Calu3 (cell line): ENCODE measurements at regions not wholly inside any gene's neighbourhood (a gene's known extent, or its start where the extent isn't known, plus 50 kb on each side); places are given as distances from the start of the nearest gene placed in this dataset.

Experiments used
- BruUV-seq: library from RNA; stranded (reverse); fragments of 400-500 nt; replicated peaks from 2 replicates; lab custom pipeline; 2021; lab: Mats Ljungman, UMichigan
- CTCF ChIA-PET: fragments of 300-600 bp; sonication (Branson Sonifier 250); formaldehyde crosslinking; loops from one replicate; lab custom pipeline; 2022; ENCODE audit warnings: antibody characterized with exemption; lab: Charles Lee
- DNase-seq: peaks from one replicate; pipeline ENCODE4 v3.0.0; 2022
- H3K27ac Mint-ChIP-seq: one replicate; pipeline ENCODE4 v1.8.0; 2022; ENCODE audit warnings: mixed read lengths; ENCODE audit not compliant: unreplicated experiment
- H3K27me3 Mint-ChIP-seq: one replicate; pipeline ENCODE4 v1.8.0; 2022; ENCODE audit warnings: mixed read lengths; ENCODE audit not compliant: unreplicated experiment
- H3K36me3 Mint-ChIP-seq: one replicate; pipeline ENCODE4 v1.8.0; 2022; ENCODE audit warnings: mild to moderate bottlenecking, moderate library complexity, mixed read lengths; ENCODE audit not compliant: insufficient read depth, unreplicated experiment
- H3K4me1 Mint-ChIP-seq: one replicate; pipeline ENCODE4 v1.8.0; 2022; ENCODE audit warnings: mild to moderate bottlenecking, low read depth, mixed read lengths; ENCODE audit not compliant: unreplicated experiment
- H3K4me3 Mint-ChIP-seq: one replicate; pipeline ENCODE4 v1.8.0; 2022; ENCODE audit warnings: mild to moderate bottlenecking, low read depth, moderate library complexity, mixed read lengths; ENCODE audit not compliant: unreplicated experiment
- H3K9me3 Mint-ChIP-seq: one replicate; pipeline ENCODE4 v1.8.0; 2022; ENCODE audit warnings: low read depth, mixed read lengths; ENCODE audit not compliant: unreplicated experiment
- CTCF ChIP-seq: fragments of 200-600 bp; IDR thresholded peaks from one replicate; pipeline ENCODE4 v1.8.0; 2022; ENCODE audit warnings: antibody characterized with exemption; ENCODE audit not compliant: unreplicated experiment
- intact Hi-C: fragments of 100-400 bp; cut with micrococcal nuclease; formaldehyde crosslinking; loops from one replicate; pipeline ENCODE4 v1.10.0; 2022; ENCODE audit not compliant: unreplicated experiment

GRCh38 chrX:10043386-10043785 is 76.2 kb downstream of the CLDN34 start:
- Mint-ChIP-seq H3K27me3 (no peaks in the 10 kb centered on the region), H3K4me3 (no peak overlapping the region), H3K27ac (no peak overlapping the region), H3K36me3 (no peaks in the 10 kb centered on the region), H3K4me1 (no peaks in the 10 kb centered on the region), H3K9me3 (no peaks in the 10 kb centered on the region)
- DNase-seq: no peak
- no TSS peak for BruUV-seq
- TF ChIP-seq CTCF: no peak
- intact Hi-C loops: no loop called here
- CTCF ChIA-PET: no interaction called here

- H3K27ac Mint-ChIP-seq: no peak overlapping the region
- intact Hi-C loops: no loop called here
- no peaks in the 10 kb centered on the region for H3K9me3 Mint-ChIP-seq
- CTCF ChIA-PET: no interaction called here
- H3K4me3 Mint-ChIP-seq: no peak overlapping the region
- no TSS peak for BruUV-seq
- no peaks in the 10 kb centered on the region for H3K4me1 Mint-ChIP-seq
- DNase-seq: no peak
- H3K27me3 Mint-ChIP-seq: no peaks in the 10 kb centered on the region
- H3K36me3 Mint-ChIP-seq: no peaks in the 10 kb centered on the region
- no peak for TF ChIP-seq CTCF
These were observed 76.9 kb downstream of the CLDN34 start for GRCh38 chrX:10044021-10044420.

DNA sequence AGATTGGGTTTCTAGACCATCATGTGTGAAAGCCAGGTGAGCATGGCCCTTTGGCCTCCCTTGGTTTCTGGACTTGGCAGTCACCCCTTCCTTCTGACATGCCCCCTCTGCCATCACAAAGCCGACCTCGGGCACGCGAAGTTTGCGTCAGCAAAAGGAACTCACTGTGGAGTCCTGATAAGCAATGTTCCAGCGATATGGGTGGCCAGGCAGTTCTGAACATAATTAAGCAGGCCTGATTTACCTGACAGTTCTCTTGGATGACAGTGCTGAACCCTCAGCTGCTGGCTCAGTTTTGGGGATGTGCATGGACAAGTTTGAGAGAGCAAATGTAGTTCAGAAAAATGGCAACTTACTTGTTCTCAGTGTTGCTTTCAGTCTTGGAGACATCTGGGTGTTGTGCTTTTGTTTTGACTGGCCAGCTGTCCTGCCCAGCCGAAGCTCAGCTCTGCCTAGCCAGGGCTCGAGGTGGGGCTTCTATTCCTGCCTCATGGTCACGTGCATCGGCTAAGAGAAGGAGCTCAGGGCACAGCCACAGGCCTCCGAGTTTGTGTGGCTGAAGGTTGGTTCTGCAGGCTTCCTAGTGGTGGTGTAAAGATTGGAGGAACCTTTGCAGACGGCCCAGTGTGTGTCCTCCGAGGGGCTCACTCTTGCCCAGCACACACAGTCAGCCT is 78.3 kb downstream of the CLDN34 start:
- CTCF ChIA-PET: no interaction called here
- DNase-seq: no peak
- TF ChIP-seq CTCF: no peak
- Mint-ChIP-seq H3K27me3 (no peaks in the 10 kb centered on the region), H3K27ac (no peak overlapping the region), H3K9me3 (no peaks in the 10 kb centered on the region), H3K4me1 (no peaks in the 10 kb centered on the region), H3K36me3 (no peaks in the 10 kb centered on the region), H3K4me3 (no peak overlapping the region)
- BruUV-seq: no TSS peak
- intact Hi-C loops: no loop called here

DNA sequence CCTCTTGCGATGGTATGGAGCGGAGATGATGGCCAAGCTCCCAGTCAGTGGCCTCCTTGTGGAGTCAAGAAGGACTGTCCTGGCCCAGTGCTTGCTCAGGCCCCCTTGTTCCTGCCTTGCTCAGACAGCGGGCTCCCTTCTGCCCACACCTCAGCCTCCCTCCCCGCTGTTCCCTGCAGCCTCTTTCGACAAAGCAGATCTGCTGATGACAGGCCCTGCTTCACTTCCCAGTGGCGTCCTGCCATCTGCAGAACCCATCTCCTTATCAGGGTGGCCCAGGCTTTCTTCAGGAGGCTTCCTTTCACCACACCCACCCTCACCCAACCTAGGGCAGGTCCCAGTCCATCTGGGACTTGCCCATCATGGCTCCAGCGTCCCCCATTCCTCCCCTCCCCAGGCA is 80.0 kb downstream of the CLDN34 start:
- Mint-ChIP-seq H3K9me3 (no peaks in the 10 kb centered on the region), H3K27ac (no peak overlapping the region), H3K36me3 (no peaks in the 10 kb centered on the region), H3K27me3 (no peaks in the 10 kb centered on the region), H3K4me3 (no peak overlapping the region), H3K4me1 (no peaks in the 10 kb centered on the region)
- intact Hi-C loops: no loop called here
- DNase-seq: no peak
- CTCF ChIA-PET: no interaction called here
- no TSS peak for BruUV-seq
- no peak for TF ChIP-seq CTCF
